Ascending aorta (tissue), 2 donors: ENCODE measurements at regions not wholly inside any gene's neighbourhood (a gene's known extent, or its start where the extent isn't known, plus 50 kb on each side); places are given as distances from the start of the nearest gene placed in this dataset.

Experiments used
- DNase-seq, 2 donors: peaks; one replicate each; pipeline ENCODE4 v3.0.0-alpha.2; 2019; ENCODE audit warnings: low spot score in 2 of 2
- H3K27ac ChIP-seq, 2 donors: fragments of 200-600 bp; sonication (generic); one replicate each; pipeline ENCODE4 v1.5.1; 2016 to 2017; ENCODE audit warnings: mild to moderate bottlenecking in 1 of 2
- H3K27me3 ChIP-seq: fragments of 200-600 bp; sonication (generic); one replicate; pipeline ENCODE4 v1.5.1; 2017
- H3K36me3 ChIP-seq, 2 donors: fragments of 200-600 bp; sonication (generic); one replicate each; pipeline ENCODE4 v1.5.1; 2016
- H3K4me1 ChIP-seq, 2 donors: fragments of 200-600 bp; sonication (generic); one replicate each; pipeline ENCODE4 v1.5.1; 2016 to 2017; ENCODE audit warnings: mild to moderate bottlenecking in 1 of 2
- H3K4me3 ChIP-seq, 2 donors: fragments of 200-600 bp; sonication (generic); one replicate each; pipeline ENCODE4 v1.5.1; 2016 to 2017; ENCODE audit warnings: mild to moderate bottlenecking in 1 of 2
- H3K9me3 ChIP-seq, 2 donors: fragments of 200-600 bp; sonication (generic); one replicate each; pipeline ENCODE4 v1.5.1; 2016
- intact Hi-C: fragments of 100-400 bp; cut with DNase I; formaldehyde crosslinking; loops from one replicate; pipeline ENCODE4 v1.15.1; 2023
- TF ChIP-seq, protein P1 (sequence below), 3 experiments: fragments of 200-600 bp in 2 of 3; fragments of 450-650 bp in 1 of 3; sonication (generic) in 2 of 3; IDR thresholded peaks; one replicate each; pipeline ENCODE4 v1.5.1; 2016 to 2019; ENCODE audit warnings: antibody characterized with exemption in 3 of 3, mild to moderate bottlenecking in 1 of 3, moderate library complexity in 1 of 3

DNA sequence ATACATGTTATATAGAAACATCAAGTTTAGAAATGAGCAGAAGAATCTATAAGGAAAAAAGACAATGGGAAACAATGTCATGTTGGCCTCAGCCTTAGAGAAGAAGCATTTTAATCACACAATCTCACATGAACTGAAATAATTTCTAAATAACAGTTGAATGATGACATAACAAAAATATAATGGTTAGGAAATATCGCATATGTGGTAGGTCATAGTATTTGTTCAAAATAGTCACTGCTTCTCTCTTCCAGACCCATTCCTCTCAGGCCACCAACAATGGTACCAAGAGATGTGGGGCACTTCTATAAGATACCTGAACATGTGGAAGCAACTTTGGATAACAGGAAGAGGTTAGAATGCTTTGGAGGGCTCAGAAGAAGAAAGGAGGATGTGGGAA is 195.7 kb upstream of the PDZRN3 start:
- intact Hi-C loops: no loop called here
- TF ChIP-seq, protein P1, sequence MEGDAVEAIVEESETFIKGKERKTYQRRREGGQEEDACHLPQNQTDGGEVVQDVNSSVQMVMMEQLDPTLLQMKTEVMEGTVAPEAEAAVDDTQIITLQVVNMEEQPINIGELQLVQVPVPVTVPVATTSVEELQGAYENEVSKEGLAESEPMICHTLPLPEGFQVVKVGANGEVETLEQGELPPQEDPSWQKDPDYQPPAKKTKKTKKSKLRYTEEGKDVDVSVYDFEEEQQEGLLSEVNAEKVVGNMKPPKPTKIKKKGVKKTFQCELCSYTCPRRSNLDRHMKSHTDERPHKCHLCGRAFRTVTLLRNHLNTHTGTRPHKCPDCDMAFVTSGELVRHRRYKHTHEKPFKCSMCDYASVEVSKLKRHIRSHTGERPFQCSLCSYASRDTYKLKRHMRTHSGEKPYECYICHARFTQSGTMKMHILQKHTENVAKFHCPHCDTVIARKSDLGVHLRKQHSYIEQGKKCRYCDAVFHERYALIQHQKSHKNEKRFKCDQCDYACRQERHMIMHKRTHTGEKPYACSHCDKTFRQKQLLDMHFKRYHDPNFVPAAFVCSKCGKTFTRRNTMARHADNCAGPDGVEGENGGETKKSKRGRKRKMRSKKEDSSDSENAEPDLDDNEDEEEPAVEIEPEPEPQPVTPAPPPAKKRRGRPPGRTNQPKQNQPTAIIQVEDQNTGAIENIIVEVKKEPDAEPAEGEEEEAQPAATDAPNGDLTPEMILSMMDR (IDR thresholded peaks at IDR 0.05): no peak
- no peak overlapping the region for H3K27ac ChIP-seq
- no peaks in the 10 kb centered on the region for H3K4me1 ChIP-seq
- H3K4me3 ChIP-seq: no peak overlapping the region
- no peaks in the 10 kb centered on the region for H3K9me3 ChIP-seq
- no peaks in the 10 kb centered on the region for H3K27me3 ChIP-seq
- no peaks in the 10 kb centered on the region for H3K36me3 ChIP-seq
- DNase-seq: no peak

DNA sequence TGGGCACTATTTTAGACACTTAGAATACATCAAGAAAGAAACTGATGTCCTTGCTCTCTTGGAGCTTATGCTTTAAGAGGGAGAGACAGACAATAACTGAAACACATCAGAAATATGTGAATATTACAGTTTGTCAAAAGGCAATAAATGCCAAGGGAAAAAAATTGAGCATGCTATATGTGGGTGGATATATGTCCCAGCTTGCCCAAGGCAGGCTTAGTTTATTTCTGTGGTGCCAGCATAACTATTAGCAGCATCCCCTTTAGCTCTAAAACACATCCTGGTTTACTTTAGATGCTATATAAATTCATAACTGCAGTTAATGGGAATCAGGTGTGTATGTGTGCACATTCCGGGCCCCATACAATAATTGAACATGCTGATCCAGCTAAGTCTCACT is 191.2 kb upstream of the PDZRN3 start:
- Histone ChIP-seq H3K4me1 (no peaks in the 10 kb centered on the region), H3K36me3 (no peaks in the 10 kb centered on the region), H3K27ac (no peak overlapping the region), H3K9me3 (no peaks in the 10 kb centered on the region), H3K4me3 (no peak overlapping the region), H3K27me3 (no peaks in the 10 kb centered on the region)
- DNase-seq: no peak
- TF ChIP-seq, protein P1 (IDR thresholded peaks at IDR 0.05): no peak
- intact Hi-C loops: no loop called here

DNA sequence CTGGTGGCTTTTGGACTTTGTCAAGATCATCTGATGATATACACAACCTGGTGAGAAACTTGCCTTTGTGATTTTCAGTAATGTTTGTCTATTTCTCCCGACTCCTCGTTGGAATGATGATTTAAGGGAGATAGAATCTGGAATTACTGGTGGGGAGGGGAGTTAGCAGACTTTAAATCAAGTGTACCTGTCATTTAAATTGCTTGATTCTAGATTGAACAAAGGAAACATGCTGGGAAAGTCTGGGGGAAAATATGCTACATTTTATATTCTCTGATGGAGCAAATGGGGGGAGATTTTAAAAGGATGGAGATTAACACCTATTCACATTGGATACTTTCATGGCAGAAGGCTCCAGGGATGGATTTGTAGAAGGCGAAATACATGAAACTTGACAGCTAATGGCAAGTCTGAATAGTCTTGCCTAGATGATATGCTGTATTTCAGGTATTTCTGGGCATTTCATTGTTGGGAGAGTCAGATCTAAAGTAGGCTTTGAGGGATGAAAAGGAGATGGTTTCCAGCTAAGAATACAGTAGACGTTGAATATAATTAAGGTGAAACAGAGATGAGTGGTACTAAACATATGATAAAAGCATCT is 189.1 kb upstream of the PDZRN3 start:
- Histone ChIP-seq H3K27me3 (no peaks in the 10 kb centered on the region), H3K36me3 (no peaks in the 10 kb centered on the region), H3K27ac (no peak overlapping the region), H3K9me3 (no peaks in the 10 kb centered on the region), H3K4me3 (no peak overlapping the region), H3K4me1 (no peaks in the 10 kb centered on the region)
- TF ChIP-seq, protein P1 (IDR thresholded peaks at IDR 0.05): no peak
- intact Hi-C loops: no loop called here
- DNase-seq: no peak

DNA sequence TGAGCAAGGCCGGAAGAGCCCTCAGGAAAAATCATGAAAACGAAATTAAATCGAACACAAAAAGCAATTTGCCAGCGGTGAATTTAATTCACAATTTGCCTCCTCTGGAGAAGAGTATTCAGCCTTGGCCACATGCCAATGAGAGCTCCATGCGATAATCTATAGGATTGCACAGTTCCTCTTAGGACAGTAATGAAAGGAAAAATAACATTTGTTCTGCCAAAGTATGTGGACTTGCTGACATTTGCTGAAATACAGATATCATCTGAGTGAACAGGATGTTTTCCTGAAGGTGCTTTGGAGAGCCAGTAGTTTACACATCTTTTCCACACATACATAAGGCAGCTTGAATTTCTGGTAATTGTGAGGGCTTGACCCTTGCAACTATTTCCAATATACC is 188.6 kb upstream of the PDZRN3 start:
- no peak overlapping the region for H3K27ac ChIP-seq
- intact Hi-C loops: no loop called here

DNA sequence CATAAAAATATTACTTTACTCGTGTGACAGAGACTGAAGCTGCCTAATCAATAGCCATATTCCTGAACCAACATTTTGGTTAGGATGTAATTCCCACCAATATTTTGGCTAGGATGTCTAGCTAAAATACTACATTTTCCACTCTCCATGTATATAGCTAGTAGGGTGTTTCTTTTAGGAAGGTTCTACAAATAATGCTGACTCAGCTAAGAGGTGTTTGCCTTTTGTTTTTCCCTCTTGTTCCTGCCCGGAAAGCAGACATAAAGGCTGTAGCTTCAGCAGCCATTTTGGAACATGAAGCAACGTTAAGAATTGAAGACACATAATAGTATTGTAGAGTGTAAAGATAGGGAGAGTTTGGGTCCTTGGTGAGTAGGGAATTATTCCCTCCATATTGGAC is 187.3 kb upstream of the PDZRN3 start:
- no peak overlapping the region for H3K27ac ChIP-seq
- no peaks in the 10 kb centered on the region for H3K4me1 ChIP-seq
- intact Hi-C loops: no loop called here
- no peak overlapping the region for H3K4me3 ChIP-seq
- no peak for DNase-seq
- no peaks in the 10 kb centered on the region for H3K36me3 ChIP-seq
- TF ChIP-seq, protein P1 (IDR thresholded peaks at IDR 0.05): no peak
- no peaks in the 10 kb centered on the region for H3K27me3 ChIP-seq
- H3K9me3 ChIP-seq: no peaks in the 10 kb centered on the region

More for the DNA sequence above, 188.6 kb upstream of the PDZRN3 start:
- Histone ChIP-seq H3K9me3 (no peaks in the 10 kb centered on the region), H3K36me3 (no peaks in the 10 kb centered on the region), H3K27me3 (no peaks in the 10 kb centered on the region), H3K4me3 (no peak overlapping the region), H3K4me1 (no peaks in the 10 kb centered on the region)
- DNase-seq: no peak
- TF ChIP-seq, protein P1 (IDR thresholded peaks at IDR 0.05): no peak
